Iris pigment epithelial cell (primary cell): ENCODE measurements at regions not wholly inside any gene's neighbourhood (a gene's known extent, or its start where the extent isn't known, plus 50 kb on each side); places are given as distances from the start of the nearest gene placed in this dataset.
A peak's percentile ranks its signal among the peaks of the same experiment; 100 is the strongest.
"Not testable (repeated sequence)": the region's sequence is repeated elsewhere in the genome, so short reads cannot be mapped to it uniquely, and the experiment has no call there.

Source experiments
- DNase-seq: peaks from one replicate; pipeline ENCODE4 v3.0.0-alpha.2; 2011; ENCODE audit warnings: low read depth

- peak; percentile 34 for DNase-seq
These were observed 130.6 kb upstream of the FHIT start for GRCh38 chr3:61381745-61382392.

GRCh38 chr3:61387817-61388216 is 136.6 kb upstream of the FHIT start:
- no peak for DNase-seq

- DNase-seq: not testable (repeated sequence)
These were observed 142.3 kb upstream of the FHIT start for GRCh38 chr3:61393480-61393947.

- no peak for DNase-seq
These were observed 150.1 kb upstream of the FHIT start for GRCh38 chr3:61401359-61401758.

GRCh38 chr3:61407397-61407796 is 154.0 kb upstream of the PTPRG start:
- no peak for DNase-seq

GRCh38 chr3:61409638-61410037 is 151.7 kb upstream of the PTPRG start:
- no peak for DNase-seq

- not testable (repeated sequence) for DNase-seq
These were observed 151.0 kb upstream of the PTPRG start for GRCh38 chr3:61410358-61410757.

GRCh38 chr3:61411009-61411662 is 150.2 kb upstream of the PTPRG start:
- DNase-seq: no peak

GRCh38 chr3:61414456-61414855 is 146.9 kb upstream of the PTPRG start:
- DNase-seq: no peak

- DNase-seq: no peak
These were observed 146.2 kb upstream of the PTPRG start for GRCh38 chr3:61415201-61415600.

GRCh38 chr3:61416618-61417017 is 144.8 kb upstream of the PTPRG start:
- no peak for DNase-seq

GRCh38 chr3:61417352-61417751 is 144.0 kb upstream of the PTPRG start:
- DNase-seq: peak; percentile 10

- no peak for DNase-seq
These were observed 141.1 kb upstream of the PTPRG start for GRCh38 chr3:61420136-61420759.

GRCh38 chr3:61422945-61423673 is 138.3 kb upstream of the PTPRG start:
- DNase-seq: no peak

- DNase-seq: peak; percentile 3
These were observed 136.0 kb upstream of the PTPRG start for GRCh38 chr3:61425356-61425755.

- DNase-seq: no peak
These were observed 132.3 kb upstream of the PTPRG start for GRCh38 chr3:61429106-61429505.

GRCh38 chr3:61434901-61435300 is 126.5 kb upstream of the PTPRG start:
- DNase-seq: not testable (repeated sequence)

- not testable (repeated sequence) for DNase-seq
These were observed 126.0 kb upstream of the PTPRG start for GRCh38 chr3:61435361-61435760.

- no peak for DNase-seq
These were observed 122.9 kb upstream of the PTPRG start for GRCh38 chr3:61438253-61439121.

- DNase-seq: no peak
These were observed 122.3 kb upstream of the PTPRG start for GRCh38 chr3:61439122-61439458.

GRCh38 chr3:61442696-61443095 is 118.7 kb upstream of the PTPRG start:
- DNase-seq: no peak

GRCh38 chr3:61443886-61444285 is 117.5 kb upstream of the PTPRG start:
- no peak for DNase-seq
